Keratinocyte (primary cell): ENCODE measurements at regions not wholly inside any gene's neighbourhood (a gene's known extent, or its start where the extent isn't known, plus 50 kb on each side); places are given as distances from the start of the nearest gene placed in this dataset.

Source experiments
- DNase-seq: peaks from one replicate; pipeline ENCODE4 v3.0.0-alpha.2; 2011; ENCODE audit warnings: low read depth, missing footprints, low spot score
- FAIRE-seq: peaks from 2 replicates; lab custom pipeline; 2011; peaks lifted over from hg19 to GRCh38; lab: Jason Lieb, UNC
- H2AFZ ChIP-seq: 2 replicates; pipeline ENCODE4 v1.6.0; 2012; ENCODE audit warnings: low read length, control low read depth, inconsistent platforms; ENCODE audit not compliant: control insufficient read depth
- H3K27ac ChIP-seq: 2 replicates; pipeline ENCODE4 v1.5.1; 2011; ENCODE audit warnings: low read length; ENCODE audit not compliant: control insufficient read depth, insufficient read depth
- H3K27me3 ChIP-seq: 3 replicates; pipeline ENCODE4 v1.6.0; 2011; ENCODE audit warnings: low read length; ENCODE audit not compliant: control insufficient read depth, insufficient read depth; ENCODE audit errors: extremely low read depth
- H3K36me3 ChIP-seq, 2 experiments: 2 replicates in 1 of 2; 3 replicates in 1 of 2; pipeline ENCODE4 v1.5.1; 2011; ENCODE audit warnings: low read length in 2 of 2, mild to moderate bottlenecking in 1 of 2; ENCODE audit not compliant: control insufficient read depth in 2 of 2, insufficient read depth in 2 of 2; ENCODE audit errors: extremely low read depth in 1 of 2
- H3K4me1 ChIP-seq: 3 replicates; pipeline ENCODE4 v1.5.1; 2011; ENCODE audit warnings: low read length; ENCODE audit not compliant: control insufficient read depth, insufficient read depth; ENCODE audit errors: extremely low read depth
- H3K4me2 ChIP-seq: 3 replicates; pipeline ENCODE4 v1.6.0; 2011; ENCODE audit warnings: low read depth, low read length; ENCODE audit not compliant: control insufficient read depth, insufficient read depth; ENCODE audit errors: extremely low read depth
- H3K4me3 ChIP-seq, 3 experiments: fragments of 200-600 bp in 1 of 3; sonication (generic) in 1 of 3; 2 replicates in 2 of 3; 3 replicates in 1 of 3; pipeline ENCODE4 v1.5.1; 2011 to 2016; ENCODE audit warnings: low read length in 3 of 3, mild to moderate bottlenecking in 3 of 3, control low read depth in 2 of 3, inconsistent platforms in 1 of 3, low read depth in 1 of 3, mixed read lengths in 1 of 3, mixed run types in 1 of 3, moderate library complexity in 1 of 3; ENCODE audit not compliant: control insufficient read depth in 2 of 3, insufficient read depth in 2 of 3; ENCODE audit errors: extremely low read depth in 1 of 3
- H3K79me2 ChIP-seq: 2 replicates; pipeline ENCODE4 v1.6.0; 2012; ENCODE audit warnings: low read length; ENCODE audit not compliant: control insufficient read depth, insufficient read depth
- H3K9ac ChIP-seq: 3 replicates; pipeline ENCODE4 v1.6.0; 2011; ENCODE audit warnings: low read length; ENCODE audit not compliant: control insufficient read depth, insufficient read depth; ENCODE audit errors: extremely low read depth
- H3K9me1 ChIP-seq: 3 replicates; pipeline ENCODE4 v1.6.0; 2011; ENCODE audit warnings: low read length; ENCODE audit not compliant: control insufficient read depth, insufficient read depth; ENCODE audit errors: extremely low read depth
- H3K9me3 ChIP-seq: 2 replicates; pipeline ENCODE4 v1.5.1; 2012; ENCODE audit warnings: low read depth, low read length; ENCODE audit not compliant: control insufficient read depth
- H4K20me1 ChIP-seq: 3 replicates; pipeline ENCODE4 v1.6.0; 2011; ENCODE audit warnings: low read length; ENCODE audit not compliant: control insufficient read depth, insufficient read depth; ENCODE audit errors: extremely low read depth
- EZH2 ChIP-seq: IDR thresholded peaks from one replicate; pipeline ENCODE4 v1.6.1; 2012; ENCODE audit warnings: inconsistent platforms, mild to moderate bottlenecking, low read length, moderate library complexity
- dilution Hi-C: fragments of 300-500 bp; cut with MboI; formaldehyde crosslinking; loops from one replicate; pipeline ENCODE4 v1.7.0; 2020; ENCODE audit warnings: low sequenced_read_pairs; ENCODE audit not compliant: extremely low pct_ligation_motif_present
- TF ChIP-seq, protein P1 (sequence below), 3 experiments: IDR thresholded peaks in 1 of 3; conservative IDR thresholded peaks in 1 of 3; optimal IDR thresholded peaks in 1 of 3; 2 replicates in 2 of 3; 3 replicates in 1 of 3; pipeline versions ENCODE3 to v1.5.1; 2011; ENCODE audit warnings: low read length in 3 of 3, mild to moderate bottlenecking in 3 of 3, moderate library complexity in 2 of 3, control low read depth in 1 of 3, inconsistent platforms in 1 of 3; ENCODE audit not compliant: insufficient read depth in 2 of 3; ENCODE audit errors: extremely low read depth in 1 of 3

DNA sequence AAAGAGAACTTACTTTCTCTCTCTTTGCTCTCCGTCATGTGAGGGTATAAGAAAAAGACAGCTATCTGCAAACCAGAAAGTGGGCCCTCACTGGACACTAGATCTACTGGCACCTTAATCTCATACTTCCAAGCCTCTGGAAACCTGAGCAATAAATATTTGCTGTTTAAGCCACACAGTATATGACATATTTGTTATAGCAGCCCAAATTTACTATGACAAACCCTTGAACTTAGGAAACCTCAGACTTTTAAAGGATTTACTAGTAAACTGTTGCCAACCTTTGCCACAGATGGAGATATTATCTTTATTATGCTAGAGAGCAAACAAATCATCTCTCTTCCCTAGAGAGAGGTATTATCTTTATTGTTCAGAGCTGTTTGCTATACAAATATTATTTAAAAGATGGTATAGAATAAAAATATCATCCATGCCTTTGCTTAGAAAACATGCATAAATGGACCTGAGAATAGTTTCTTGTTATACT, 1446.1 kb downstream of the SLITRK1 start:
- FAIRE-seq = no peak
- no peak for DNase-seq
- dilution Hi-C loops = no loop called here
- Histone ChIP-seq H3K9ac (no peak overlapping the region), H3K9me1 (no peaks in the 10 kb centered on the region), H3K36me3 (no peaks in the 10 kb centered on the region), H3K4me1 (no peaks in the 10 kb centered on the region), H3K27me3 (no peaks in the 10 kb centered on the region), H3K27ac (no peak overlapping the region), H4K20me1 (no peaks in the 10 kb centered on the region), H3K4me3 (no peak overlapping the region), H3K79me2 (no peaks in the 10 kb centered on the region), H2AFZ (no peak overlapping the region), H3K4me2 (no peak overlapping the region), H3K9me3 (peaks cover 2% of the 10 kb centered on the region)
- TF ChIP-seq EZH2 = no peak
- TF ChIP-seq, protein P1, sequence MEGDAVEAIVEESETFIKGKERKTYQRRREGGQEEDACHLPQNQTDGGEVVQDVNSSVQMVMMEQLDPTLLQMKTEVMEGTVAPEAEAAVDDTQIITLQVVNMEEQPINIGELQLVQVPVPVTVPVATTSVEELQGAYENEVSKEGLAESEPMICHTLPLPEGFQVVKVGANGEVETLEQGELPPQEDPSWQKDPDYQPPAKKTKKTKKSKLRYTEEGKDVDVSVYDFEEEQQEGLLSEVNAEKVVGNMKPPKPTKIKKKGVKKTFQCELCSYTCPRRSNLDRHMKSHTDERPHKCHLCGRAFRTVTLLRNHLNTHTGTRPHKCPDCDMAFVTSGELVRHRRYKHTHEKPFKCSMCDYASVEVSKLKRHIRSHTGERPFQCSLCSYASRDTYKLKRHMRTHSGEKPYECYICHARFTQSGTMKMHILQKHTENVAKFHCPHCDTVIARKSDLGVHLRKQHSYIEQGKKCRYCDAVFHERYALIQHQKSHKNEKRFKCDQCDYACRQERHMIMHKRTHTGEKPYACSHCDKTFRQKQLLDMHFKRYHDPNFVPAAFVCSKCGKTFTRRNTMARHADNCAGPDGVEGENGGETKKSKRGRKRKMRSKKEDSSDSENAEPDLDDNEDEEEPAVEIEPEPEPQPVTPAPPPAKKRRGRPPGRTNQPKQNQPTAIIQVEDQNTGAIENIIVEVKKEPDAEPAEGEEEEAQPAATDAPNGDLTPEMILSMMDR (optimal IDR thresholded peaks at IDR 0.05 in 1 of 3, IDR thresholded peaks at IDR 0.05 in 1 of 3, conservative IDR thresholded peaks at IDR 0.05 in 1 of 3; ENCODE audit: extremely low read depth in 1 of 3, insufficient read depth in 2 of 3, low read length in 3 of 3) = no peak

DNA sequence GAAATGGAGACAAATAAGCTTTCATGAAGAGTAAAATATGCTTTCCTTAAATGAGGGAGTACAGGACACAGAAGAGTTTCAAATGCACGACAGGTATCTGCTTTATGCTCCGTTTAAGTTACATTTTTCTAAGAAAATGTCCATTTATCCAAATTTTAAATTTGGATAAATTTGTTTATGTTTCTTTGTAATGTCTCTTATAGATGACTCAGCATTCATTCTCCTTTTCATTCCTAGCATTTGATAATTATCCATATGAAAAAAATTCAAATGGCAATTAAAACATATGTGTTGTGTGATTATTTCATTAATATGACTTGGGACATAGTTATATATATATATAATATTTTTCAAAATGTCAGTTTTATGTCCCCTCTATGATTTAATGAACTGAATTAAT, 1449.3 kb downstream of the SLITRK1 start:
- H3K9ac ChIP-seq = no peak overlapping the region
- no peaks in the 10 kb centered on the region for H3K9me3 ChIP-seq
- no peaks in the 10 kb centered on the region for H3K4me1 ChIP-seq
- no peaks in the 10 kb centered on the region for H3K9me1 ChIP-seq
- no peak overlapping the region for H3K4me3 ChIP-seq
- no peaks in the 10 kb centered on the region for H4K20me1 ChIP-seq
- H3K27ac ChIP-seq = no peak overlapping the region
- no peak overlapping the region for H2AFZ ChIP-seq
- no peak for FAIRE-seq
- no peaks in the 10 kb centered on the region for H3K36me3 ChIP-seq
- no peak for DNase-seq
- no peaks in the 10 kb centered on the region for H3K27me3 ChIP-seq
- TF ChIP-seq, protein P1 (optimal IDR thresholded peaks at IDR 0.05 in 1 of 3, IDR thresholded peaks at IDR 0.05 in 1 of 3, conservative IDR thresholded peaks at IDR 0.05 in 1 of 3; ENCODE audit: extremely low read depth in 1 of 3, insufficient read depth in 2 of 3, low read length in 3 of 3) = no peak
- no peak for TF ChIP-seq EZH2
- dilution Hi-C loops = no loop called here
- no peaks in the 10 kb centered on the region for H3K79me2 ChIP-seq
- H3K4me2 ChIP-seq = no peak overlapping the region
